ENCODE measurements at regions not wholly inside any gene's neighbourhood (a gene's known extent, or its start where the extent isn't known, plus 50 kb on each side); places are given as distances from the start of the nearest gene placed in this dataset.
"Not testable (repeated sequence)": the region's sequence is repeated elsewhere in the genome, so short reads cannot be mapped to it uniquely, and the experiment has no call there.

DNA sequence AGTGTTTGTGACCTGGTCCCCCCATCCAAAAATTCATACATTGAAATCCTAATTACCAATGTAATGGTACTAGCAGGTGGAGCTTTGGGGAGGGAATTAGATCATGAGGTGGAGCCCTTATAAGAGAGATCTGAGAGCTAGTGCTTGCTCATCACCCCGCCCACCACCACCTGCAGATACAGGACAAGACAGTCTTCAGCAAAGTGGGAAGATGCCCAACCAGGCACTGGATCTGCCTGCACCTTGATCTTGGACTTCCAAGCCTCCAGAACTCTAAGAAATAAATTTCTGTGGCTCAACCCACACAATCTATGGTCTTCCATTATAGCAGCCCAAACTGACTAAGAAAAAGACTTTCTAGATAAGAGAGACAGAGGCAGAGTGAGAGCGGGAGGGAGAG lies 343.4 kb downstream of the LRRIQ3 start:
- H3K9me3 ChIP-seq = no peaks in the 10 kb centered on the region
- H3K27me3 ChIP-seq = no peaks in the 10 kb centered on the region
- no peak overlapping the region for H3K4me3 ChIP-seq
- no peak for DNase-seq (ENCODE audit: low spot score)
- H3K27ac ChIP-seq = no peak overlapping the region
- TF ChIP-seq, protein P1, sequence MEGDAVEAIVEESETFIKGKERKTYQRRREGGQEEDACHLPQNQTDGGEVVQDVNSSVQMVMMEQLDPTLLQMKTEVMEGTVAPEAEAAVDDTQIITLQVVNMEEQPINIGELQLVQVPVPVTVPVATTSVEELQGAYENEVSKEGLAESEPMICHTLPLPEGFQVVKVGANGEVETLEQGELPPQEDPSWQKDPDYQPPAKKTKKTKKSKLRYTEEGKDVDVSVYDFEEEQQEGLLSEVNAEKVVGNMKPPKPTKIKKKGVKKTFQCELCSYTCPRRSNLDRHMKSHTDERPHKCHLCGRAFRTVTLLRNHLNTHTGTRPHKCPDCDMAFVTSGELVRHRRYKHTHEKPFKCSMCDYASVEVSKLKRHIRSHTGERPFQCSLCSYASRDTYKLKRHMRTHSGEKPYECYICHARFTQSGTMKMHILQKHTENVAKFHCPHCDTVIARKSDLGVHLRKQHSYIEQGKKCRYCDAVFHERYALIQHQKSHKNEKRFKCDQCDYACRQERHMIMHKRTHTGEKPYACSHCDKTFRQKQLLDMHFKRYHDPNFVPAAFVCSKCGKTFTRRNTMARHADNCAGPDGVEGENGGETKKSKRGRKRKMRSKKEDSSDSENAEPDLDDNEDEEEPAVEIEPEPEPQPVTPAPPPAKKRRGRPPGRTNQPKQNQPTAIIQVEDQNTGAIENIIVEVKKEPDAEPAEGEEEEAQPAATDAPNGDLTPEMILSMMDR (IDR thresholded peaks at IDR 0.05) = no peak
- no peaks in the 10 kb centered on the region for H3K4me1 ChIP-seq
- H3K36me3 ChIP-seq = no peaks in the 10 kb centered on the region

DNA sequence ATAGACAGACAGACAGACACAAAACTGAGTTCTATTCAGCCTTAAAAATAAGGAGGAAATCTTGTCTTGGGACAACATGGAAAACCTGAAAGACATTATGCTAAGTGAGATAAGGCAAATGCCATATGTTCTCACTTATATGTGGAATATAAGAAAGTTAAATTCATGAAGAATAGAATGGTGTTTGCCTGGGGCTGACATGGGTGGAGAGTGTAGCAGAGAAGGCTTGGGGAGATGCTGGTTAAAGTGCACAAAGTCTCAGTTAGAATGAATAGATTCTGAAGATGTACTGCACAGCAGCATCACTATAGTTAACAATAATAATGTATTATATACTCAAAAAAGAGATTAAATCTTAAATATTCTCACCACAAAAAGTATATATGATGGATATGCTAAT lies 355.5 kb downstream of the LRRIQ3 start:
- TF ChIP-seq, protein P1 (IDR thresholded peaks at IDR 0.05) = no peak
- Histone ChIP-seq H3K4me1 (no peaks in the 10 kb centered on the region), H3K9me3 (no peaks in the 10 kb centered on the region), H3K4me3 (no peak overlapping the region), H3K36me3 (no peaks in the 10 kb centered on the region), H3K27me3 (no peaks in the 10 kb centered on the region), H3K27ac (no peak overlapping the region)
- no peak for DNase-seq (ENCODE audit: low spot score)

DNA sequence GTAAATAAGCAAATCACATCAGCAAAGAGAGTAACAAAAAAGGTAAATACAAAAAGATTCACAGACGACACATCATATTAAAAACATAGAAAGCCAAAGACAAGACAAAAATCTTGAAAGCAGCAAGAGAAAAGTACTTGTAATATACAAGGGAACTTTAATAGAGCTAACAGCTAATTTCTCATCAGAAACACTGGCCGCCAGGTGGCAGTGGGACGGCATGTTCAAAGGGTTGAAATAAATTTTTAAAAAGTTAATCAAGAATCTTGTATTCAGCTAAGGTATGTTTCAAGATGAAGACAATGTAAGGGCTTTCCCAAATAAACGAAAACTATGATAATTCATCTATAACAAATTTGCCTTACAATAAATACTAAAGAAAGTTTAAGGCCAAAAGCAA lies 358.1 kb downstream of the LRRIQ3 start:
- no peak for DNase-seq (ENCODE audit: low spot score)
- H3K27ac ChIP-seq = no peak overlapping the region
- H3K9me3 ChIP-seq = no peaks in the 10 kb centered on the region
- no peak overlapping the region for H3K4me3 ChIP-seq
- no peaks in the 10 kb centered on the region for H3K36me3 ChIP-seq
- H3K4me1 ChIP-seq = no peaks in the 10 kb centered on the region
- TF ChIP-seq, protein P1 (IDR thresholded peaks at IDR 0.05) = peak in 1 of 2 donors; percentile 31
- H3K27me3 ChIP-seq = no peaks in the 10 kb centered on the region

DNA sequence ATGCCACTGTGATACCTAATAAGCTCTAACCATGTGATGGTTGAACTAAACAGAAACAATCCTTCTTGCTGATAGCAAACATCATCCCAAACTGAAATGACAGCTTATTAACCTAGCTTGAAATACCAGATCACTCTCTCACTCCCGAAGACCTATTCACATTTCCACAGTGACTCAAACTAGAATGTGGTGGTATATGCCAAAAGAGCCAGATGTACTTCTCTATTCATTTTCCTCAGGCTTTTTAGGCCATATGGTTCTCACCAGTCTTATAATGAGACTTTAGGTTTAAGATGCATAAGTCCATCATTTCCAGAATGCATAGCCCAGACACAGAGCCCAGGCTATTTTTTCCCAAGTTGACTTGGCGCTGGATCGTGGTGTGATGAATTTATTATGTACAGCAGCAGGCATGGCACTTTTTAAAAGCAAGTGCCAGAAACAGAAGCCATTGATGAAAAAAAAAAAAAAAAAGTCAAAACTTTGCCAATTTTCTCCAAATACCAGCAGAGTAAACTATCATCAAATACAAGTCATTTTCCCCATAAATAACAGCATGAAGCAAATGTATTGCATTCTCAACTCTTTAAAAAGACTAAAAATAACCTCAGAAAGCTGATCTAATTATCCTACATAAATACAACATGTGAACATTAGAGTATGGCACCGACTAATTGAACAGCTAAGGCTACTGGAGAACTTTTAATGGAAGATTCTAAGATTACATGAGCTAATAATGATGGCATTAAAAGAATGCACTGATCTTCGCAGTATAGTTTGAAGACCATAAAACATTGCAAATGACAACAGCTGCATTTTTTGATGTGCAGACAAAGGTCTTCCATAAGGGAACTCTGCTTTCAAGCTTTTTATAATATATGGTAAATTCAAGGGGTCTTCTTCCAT lies 365.4 kb downstream of the LRRIQ3 start:
- no peak for DNase-seq (ENCODE audit: low spot score)
- no peaks in the 10 kb centered on the region for H3K9me3 ChIP-seq
- no peaks in the 10 kb centered on the region for H3K36me3 ChIP-seq
- H3K4me1 ChIP-seq = no peaks in the 10 kb centered on the region
- TF ChIP-seq, protein P1 (IDR thresholded peaks at IDR 0.05) = no peak
- H3K27me3 ChIP-seq = no peaks in the 10 kb centered on the region
- H3K4me3 ChIP-seq = no peak overlapping the region
- H3K27ac ChIP-seq = no peak overlapping the region

DNA sequence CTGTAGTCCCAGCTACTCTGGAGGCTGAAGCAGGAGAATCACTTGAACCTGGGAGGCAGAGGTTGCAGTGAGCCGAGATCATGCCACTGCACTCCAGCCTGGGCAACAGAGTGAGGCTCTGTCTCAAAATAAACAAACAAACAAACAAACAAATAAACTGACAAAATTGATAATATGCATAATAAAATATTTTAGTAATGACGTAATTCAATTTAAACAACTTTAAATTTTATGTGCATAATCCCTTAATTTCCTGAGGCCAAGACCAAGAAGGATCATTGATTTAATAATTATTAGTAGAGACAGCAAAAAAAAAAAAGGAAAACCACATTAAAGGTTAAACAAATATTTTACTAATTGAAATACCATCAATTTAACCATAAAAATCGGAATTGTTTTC lies 370.7 kb downstream of the LRRIQ3 start:
- H3K9me3 ChIP-seq; H3K4me1 ChIP-seq; H3K36me3 ChIP-seq; DNase-seq (ENCODE audit: low spot score); H3K4me3 ChIP-seq; H3K27me3 ChIP-seq; H3K27ac ChIP-seq: not testable (repeated sequence)

DNA sequence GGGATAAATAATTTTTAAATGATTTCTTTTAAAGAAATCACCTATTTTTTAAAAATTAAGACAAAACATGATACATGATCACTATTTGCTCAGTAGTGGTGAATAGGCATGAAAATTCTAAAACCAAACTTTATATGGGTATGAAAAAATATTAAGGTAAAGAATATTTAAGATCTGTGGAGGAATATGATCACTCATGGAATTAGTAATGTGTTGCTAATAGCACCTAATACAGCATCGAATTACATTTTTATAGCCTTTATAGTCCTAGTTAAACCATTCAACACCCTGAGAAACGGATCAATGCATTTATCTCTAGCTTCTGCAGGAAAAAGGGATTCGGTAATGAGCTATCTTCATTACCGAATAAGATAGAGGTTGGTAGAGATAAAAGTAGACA lies 373.9 kb downstream of the LRRIQ3 start:
- Histone ChIP-seq H3K27ac (no peak overlapping the region), H3K4me3 (no peak overlapping the region), H3K4me1 (no peaks in the 10 kb centered on the region), H3K36me3 (no peaks in the 10 kb centered on the region), H3K27me3 (no peaks in the 10 kb centered on the region), H3K9me3 (no peaks in the 10 kb centered on the region)
- TF ChIP-seq, protein P1 (IDR thresholded peaks at IDR 0.05) = no peak
- DNase-seq (ENCODE audit: low spot score) = no peak

All from right atrium auricular region (tissue), 2 donors.